T-helper 2 cell treated with Interferon-gamma antibody and Interleukin-4, amounts not matched to agents 5 μg/mL and 100 μg/mL, for 36 hours (primary cell): ENCODE measurements at regions not wholly inside any gene's neighbourhood (a gene's known extent, or its start where the extent isn't known, plus 50 kb on each side); places are given as distances from the start of the nearest gene placed in this dataset.

Source experiments
- DNase-seq: peaks from one replicate; pipeline ENCODE4 v3.0.0; 2021; ENCODE audit warnings: low spot score
- H3K27ac Mint-ChIP-seq: one replicate; pipeline ENCODE4 v1.8.0; 2021; ENCODE audit warnings: mild to moderate bottlenecking, mixed read lengths
- H3K27me3 Mint-ChIP-seq: one replicate; pipeline ENCODE4 v1.8.0; 2021; ENCODE audit warnings: low read depth, mixed read lengths
- H3K36me3 Mint-ChIP-seq: one replicate; pipeline ENCODE4 v1.8.0; 2021; ENCODE audit warnings: low read depth, mixed read lengths
- H3K4me1 Mint-ChIP-seq: one replicate; pipeline ENCODE4 v1.8.0; 2021; ENCODE audit warnings: low read depth, mixed read lengths
- H3K4me3 Mint-ChIP-seq: one replicate; pipeline ENCODE4 v1.8.0; 2022; ENCODE audit warnings: mild to moderate bottlenecking, moderate library complexity, mixed read lengths
- H3K9me3 Mint-ChIP-seq: one replicate; pipeline ENCODE4 v1.8.0; 2021; ENCODE audit warnings: mixed read lengths

DNA sequence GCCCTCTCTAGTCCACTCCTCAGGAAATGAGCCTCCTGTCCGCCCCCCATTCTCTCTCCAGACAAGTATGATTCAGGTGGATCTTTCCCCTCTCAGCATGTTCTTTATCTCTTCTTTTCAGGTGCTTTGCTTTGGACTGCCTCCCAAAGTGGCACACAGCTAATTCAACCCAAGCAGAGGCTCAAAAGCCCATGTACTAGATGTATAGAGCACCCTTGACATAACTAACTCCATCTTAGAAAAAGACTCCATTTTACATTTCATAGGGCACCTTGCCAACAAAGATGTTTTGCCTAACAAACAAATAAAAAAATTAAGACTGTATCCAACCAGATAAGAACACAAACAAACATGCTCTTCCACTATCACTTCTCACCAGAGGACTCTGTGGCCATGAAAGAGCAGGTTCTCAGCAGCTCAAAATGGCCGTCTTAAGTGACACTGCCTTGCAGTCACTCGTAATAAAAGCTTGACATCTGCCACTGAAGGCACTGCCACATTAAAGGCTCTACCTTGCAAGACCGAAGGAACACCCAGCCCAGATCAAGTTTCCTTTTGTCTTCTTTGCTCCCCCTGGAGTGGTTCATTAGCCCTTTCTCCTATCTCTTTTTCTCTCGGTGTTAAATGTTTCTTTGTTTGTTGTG, 84.9 kb upstream of the TAB3 start:
- Mint-ChIP-seq H3K4me1 (peaks cover 11% of the 10 kb centered on the region), H3K27ac (no peak overlapping the region), H3K36me3 (no peaks in the 10 kb centered on the region), H3K4me3 (no peak overlapping the region), H3K9me3 (no peaks in the 10 kb centered on the region), H3K27me3 (peaks cover 12% of the 10 kb centered on the region)
- DNase-seq: no peak

DNA sequence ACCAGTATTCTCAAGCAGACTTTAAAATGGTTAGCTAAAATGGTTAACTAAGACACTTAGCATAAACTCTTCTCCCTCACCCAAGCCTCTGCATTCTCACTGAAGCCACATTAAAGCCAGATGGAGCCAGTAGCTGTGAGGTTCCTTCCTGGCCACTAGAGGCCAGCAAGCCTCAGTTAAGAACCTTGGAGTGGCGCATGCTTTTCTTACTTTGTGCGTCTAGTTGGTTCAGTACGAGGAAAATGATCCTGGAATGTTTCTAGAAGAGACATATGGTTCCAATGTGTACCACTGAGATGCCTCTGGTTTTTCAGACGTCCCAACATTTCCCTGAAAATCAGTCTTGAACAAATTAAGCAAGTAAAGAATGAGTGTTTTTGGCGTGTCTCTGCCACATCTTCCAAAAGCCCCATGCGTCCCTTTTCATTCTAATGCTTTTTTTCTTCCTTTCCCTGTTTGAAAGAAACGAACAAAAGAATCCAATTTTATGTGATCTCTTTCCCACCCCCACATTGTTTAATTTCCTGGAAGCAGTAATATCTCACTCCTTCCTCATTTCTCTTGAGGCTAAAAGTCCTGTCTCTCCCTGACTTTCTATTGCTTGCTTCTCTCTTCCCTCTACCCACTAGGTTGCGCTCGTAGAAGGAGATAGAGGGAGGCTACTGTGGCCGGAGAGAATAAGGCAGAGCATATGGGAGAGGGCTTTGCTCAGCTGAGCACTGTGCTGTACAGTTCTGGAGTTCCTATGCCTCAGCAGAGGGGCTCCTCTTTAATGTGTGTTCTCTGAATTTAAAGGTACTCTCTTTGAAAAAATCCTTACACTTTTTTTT, 82.9 kb upstream of the TAB3 start:
- H3K27me3 Mint-ChIP-seq: peaks cover 12% of the 10 kb centered on the region
- peaks cover 9% of the 10 kb centered on the region for H3K4me1 Mint-ChIP-seq
- H3K27ac Mint-ChIP-seq: peak overlapping the region; percentile 9
- no peaks in the 10 kb centered on the region for H3K9me3 Mint-ChIP-seq
- peak; percentile 12 for DNase-seq
- H3K4me3 Mint-ChIP-seq: peak overlapping the region; percentile 80
- H3K36me3 Mint-ChIP-seq: no peaks in the 10 kb centered on the region

DNA sequence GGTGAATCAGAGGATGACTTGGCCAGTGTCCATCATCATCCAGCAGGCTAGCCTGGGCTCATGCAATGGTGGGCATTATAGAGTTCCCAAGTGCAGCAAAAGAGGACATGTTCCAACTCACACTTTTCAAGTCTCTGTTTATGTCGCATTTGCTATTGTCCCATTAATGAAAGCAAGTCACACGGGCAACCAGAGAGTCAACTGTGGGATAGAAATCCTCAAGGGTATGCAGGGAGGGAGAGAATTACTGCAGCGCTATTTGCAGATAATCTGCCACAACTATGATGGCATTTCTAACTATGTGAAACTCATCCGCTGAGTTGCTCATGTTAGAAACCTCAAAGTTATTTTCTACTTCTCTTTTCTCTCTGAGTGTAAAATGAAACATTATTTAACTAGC, 78.5 kb upstream of the TAB3 start:
- no peaks in the 10 kb centered on the region for H3K9me3 Mint-ChIP-seq
- H3K27me3 Mint-ChIP-seq: peaks cover 9% of the 10 kb centered on the region
- H3K27ac Mint-ChIP-seq: no peak overlapping the region
- no peak overlapping the region for H3K4me3 Mint-ChIP-seq
- DNase-seq: no peak
- no peaks in the 10 kb centered on the region for H3K36me3 Mint-ChIP-seq
- H3K4me1 Mint-ChIP-seq: peaks cover 4% of the 10 kb centered on the region

DNA sequence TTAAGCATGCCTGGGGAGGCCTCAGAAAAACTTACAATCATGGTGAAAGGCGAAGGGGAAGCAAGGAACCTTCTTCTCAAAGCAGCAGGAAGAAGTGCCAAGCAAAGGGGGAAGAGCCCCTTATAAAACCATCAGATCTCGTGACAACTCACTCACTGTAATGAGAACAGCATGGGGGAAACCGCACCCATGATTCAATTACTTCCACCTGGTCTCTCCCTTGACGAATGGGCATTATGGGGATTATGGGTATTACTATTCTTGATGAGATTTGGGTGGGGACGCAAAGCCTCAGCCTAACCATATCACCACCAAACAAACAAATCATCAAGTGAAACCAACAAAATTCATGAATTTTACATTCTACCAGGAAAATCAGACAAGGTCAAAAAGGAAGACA, 76.7 kb upstream of the TAB3 start:
- Mint-ChIP-seq H3K4me1 (no peaks in the 10 kb centered on the region), H3K27ac (no peak overlapping the region), H3K27me3 (peaks cover 9% of the 10 kb centered on the region), H3K36me3 (no peaks in the 10 kb centered on the region), H3K9me3 (no peaks in the 10 kb centered on the region), H3K4me3 (no peak overlapping the region)
- DNase-seq: no peak

GRCh38 chrX:30961387-30962174, 72.5 kb upstream of the TAB3 start:
- Mint-ChIP-seq H3K36me3 (no peaks in the 10 kb centered on the region), H3K4me1 (no peaks in the 10 kb centered on the region), H3K9me3 (no peaks in the 10 kb centered on the region), H3K27me3 (peaks cover 2% of the 10 kb centered on the region), H3K27ac (no peak overlapping the region), H3K4me3 (no peak overlapping the region)
- no peak for DNase-seq

GRCh38 chrX:30957753-30958152, 68.7 kb upstream of the TAB3 start:
- H3K27ac Mint-ChIP-seq: no peak overlapping the region
- no peaks in the 10 kb centered on the region for H3K36me3 Mint-ChIP-seq
- no peak for DNase-seq
- H3K27me3 Mint-ChIP-seq: no peaks in the 10 kb centered on the region
- H3K4me3 Mint-ChIP-seq: no peak overlapping the region
- no peaks in the 10 kb centered on the region for H3K4me1 Mint-ChIP-seq
- no peaks in the 10 kb centered on the region for H3K9me3 Mint-ChIP-seq

DNA sequence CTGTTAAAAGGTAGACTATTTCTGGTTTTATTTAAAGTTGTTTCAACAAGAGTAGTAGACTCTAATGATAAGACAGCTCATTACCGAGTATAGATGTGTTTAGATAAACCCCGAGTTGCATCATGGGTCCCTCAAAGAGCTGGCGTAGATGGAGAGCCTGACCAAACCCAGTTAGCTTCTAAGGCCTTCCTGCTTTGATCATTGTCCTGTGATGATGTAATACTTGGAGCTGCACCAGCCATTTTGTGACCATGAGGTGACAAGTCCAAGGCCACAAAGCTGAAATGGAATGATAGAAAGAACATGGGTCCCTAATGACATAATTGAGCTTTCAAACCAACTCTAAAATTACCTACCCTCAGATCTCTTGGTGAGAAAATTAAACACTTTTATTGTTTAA, 66.6 kb upstream of the TAB3 start:
- Mint-ChIP-seq H3K27me3 (no peaks in the 10 kb centered on the region), H3K27ac (no peak overlapping the region), H3K9me3 (no peaks in the 10 kb centered on the region), H3K4me1 (no peaks in the 10 kb centered on the region), H3K36me3 (no peaks in the 10 kb centered on the region), H3K4me3 (no peak overlapping the region)
- no peak for DNase-seq

GRCh38 chrX:30951003-30951402, 61.9 kb upstream of the TAB3 start:
- Mint-ChIP-seq H3K36me3 (no peaks in the 10 kb centered on the region), H3K9me3 (no peaks in the 10 kb centered on the region), H3K27ac (no peak overlapping the region), H3K4me3 (no peak overlapping the region), H3K27me3 (peaks cover 10% of the 10 kb centered on the region), H3K4me1 (no peaks in the 10 kb centered on the region)
- DNase-seq: no peak

- Mint-ChIP-seq H3K4me1 (no peaks in the 10 kb centered on the region), H3K36me3 (no peaks in the 10 kb centered on the region), H3K4me3 (no peak overlapping the region), H3K9me3 (no peaks in the 10 kb centered on the region), H3K27ac (no peak overlapping the region), H3K27me3 (peaks cover 11% of the 10 kb centered on the region)
- no peak for DNase-seq
Observed at GRCh38 chrX:30950391-30950790, 61.3 kb upstream of the TAB3 start.

DNA sequence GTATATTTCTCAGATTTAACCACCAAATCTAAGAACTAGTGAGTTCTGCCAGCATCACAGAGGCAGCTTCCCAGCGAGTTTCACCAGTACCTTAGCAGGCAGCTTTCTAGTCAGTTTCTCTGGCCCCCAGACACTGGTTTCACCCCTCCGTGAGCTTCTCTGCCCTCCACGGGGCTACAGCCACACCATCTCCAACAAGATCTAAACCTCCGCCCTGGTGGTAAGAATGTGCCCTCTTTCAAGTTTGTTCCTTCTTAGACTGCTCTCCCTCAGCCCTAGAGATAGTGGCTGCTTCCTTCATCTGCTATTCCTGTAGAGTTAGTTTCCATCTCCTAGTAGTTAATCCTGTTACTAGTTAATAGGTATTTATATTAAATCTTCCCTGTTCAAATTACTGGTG, 60.5 kb upstream of the TAB3 start:
- Mint-ChIP-seq H3K27me3 (peaks cover 11% of the 10 kb centered on the region), H3K4me1 (no peaks in the 10 kb centered on the region), H3K27ac (no peak overlapping the region), H3K4me3 (no peak overlapping the region), H3K9me3 (no peaks in the 10 kb centered on the region), H3K36me3 (no peaks in the 10 kb centered on the region)
- no peak for DNase-seq

DNA sequence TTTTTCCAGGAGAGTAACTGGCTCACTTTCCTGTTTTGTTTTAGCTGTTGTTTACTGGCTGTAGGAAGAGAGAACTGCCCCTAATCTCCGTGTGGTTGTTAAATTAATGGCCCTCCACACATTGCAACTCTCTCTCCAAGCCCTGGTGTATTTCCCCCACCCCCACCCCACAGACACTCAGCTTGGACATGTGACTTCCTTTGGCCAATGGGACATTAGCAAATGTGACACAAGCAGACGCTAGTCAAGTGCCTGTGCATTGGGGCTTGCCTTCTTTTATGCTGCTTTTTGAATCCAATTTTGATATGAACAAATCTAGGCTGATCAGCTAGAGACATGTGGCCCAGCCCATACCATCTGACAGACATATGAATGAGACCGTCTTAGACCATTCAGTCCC, 59.6 kb upstream of the TAB3 start:
- DNase-seq: no peak
- no peaks in the 10 kb centered on the region for H3K36me3 Mint-ChIP-seq
- H3K4me1 Mint-ChIP-seq: no peaks in the 10 kb centered on the region
- no peak overlapping the region for H3K4me3 Mint-ChIP-seq
- no peaks in the 10 kb centered on the region for H3K9me3 Mint-ChIP-seq
- H3K27me3 Mint-ChIP-seq: peaks cover 11% of the 10 kb centered on the region
- no peak overlapping the region for H3K27ac Mint-ChIP-seq

DNA sequence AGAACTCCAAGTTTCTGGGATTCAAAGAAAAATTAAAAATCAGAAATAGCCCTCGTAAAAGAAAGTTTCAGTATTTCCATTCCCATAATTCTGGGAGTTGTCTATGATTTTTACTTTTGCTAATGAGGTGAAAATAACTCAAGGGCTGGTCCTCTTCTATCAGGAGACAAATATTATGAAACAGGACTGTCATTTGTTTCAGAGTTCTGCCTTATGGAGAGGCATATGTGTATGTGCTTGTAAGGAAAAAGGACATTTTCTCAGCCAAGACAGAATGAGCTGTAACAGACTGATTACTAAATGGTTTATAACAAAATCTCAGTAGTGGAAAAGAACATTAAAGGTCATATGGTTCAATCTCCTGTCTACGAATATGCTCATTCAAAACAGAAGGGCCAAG, 59.0 kb upstream of the TAB3 start:
- Mint-ChIP-seq H3K27me3 (peaks cover 11% of the 10 kb centered on the region), H3K4me1 (no peaks in the 10 kb centered on the region), H3K27ac (no peak overlapping the region), H3K36me3 (no peaks in the 10 kb centered on the region), H3K4me3 (no peak overlapping the region), H3K9me3 (no peaks in the 10 kb centered on the region)
- DNase-seq: no peak

GRCh38 chrX:30943984-30944383, 54.9 kb upstream of the TAB3 start:
- Mint-ChIP-seq H3K4me1 (no peaks in the 10 kb centered on the region), H3K4me3 (no peak overlapping the region), H3K27me3 (peaks cover 4% of the 10 kb centered on the region), H3K27ac (no peak overlapping the region), H3K36me3 (no peaks in the 10 kb centered on the region), H3K9me3 (no peaks in the 10 kb centered on the region)
- DNase-seq: no peak

- no peak overlapping the region for H3K4me3 Mint-ChIP-seq
- peaks cover 2% of the 10 kb centered on the region for H3K27me3 Mint-ChIP-seq
- H3K9me3 Mint-ChIP-seq: no peaks in the 10 kb centered on the region
- no peaks in the 10 kb centered on the region for H3K4me1 Mint-ChIP-seq
- no peak overlapping the region for H3K27ac Mint-ChIP-seq
- H3K36me3 Mint-ChIP-seq: no peaks in the 10 kb centered on the region
- DNase-seq: no peak
Observed at GRCh38 chrX:30941898-30942297, 52.8 kb upstream of the TAB3 start.
